ENCODE measurements at regions not wholly inside any gene's neighbourhood (a gene's known extent, or its start where the extent isn't known, plus 50 kb on each side); places are given as distances from the start of the nearest gene placed in this dataset.

DNA sequence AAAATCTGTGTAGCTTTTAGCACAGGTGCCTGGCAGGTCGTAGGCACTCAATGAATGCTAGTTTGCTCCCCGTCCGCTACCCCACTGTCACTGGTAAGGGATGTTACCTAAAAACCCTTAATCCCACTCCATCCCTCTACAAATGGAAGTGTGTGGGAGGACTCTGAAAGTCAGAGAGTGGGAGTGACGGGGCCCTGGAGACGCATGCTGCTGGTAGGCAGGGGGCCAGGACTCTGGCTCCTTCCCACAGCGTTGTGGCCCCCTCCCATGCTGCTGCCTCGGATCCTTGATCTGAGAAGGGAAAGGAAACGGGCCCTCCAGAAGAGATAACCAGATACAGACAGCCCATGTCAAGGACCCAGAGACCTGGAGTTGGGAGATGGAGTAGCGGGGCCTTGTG lies 249.3 kb downstream of the HAUS1 start:
- ChIA-PET POLR2A (no interaction called here), CTCF (interaction anchor here (2.0 kb wide), 1 partner anchor 73 kb away, joined by 4 read pairs; no protein-coding TSS in a partner anchor)
- Histone ChIP-seq H3K4me1 (ENCODE audit: control insufficient read depth, insufficient read depth, low read length) (no peaks in the 10 kb centered on the region), H3K4me3 (ENCODE audit: low read depth, low read length) (no peak overlapping the region), H3K9me3 (ENCODE audit: control insufficient read depth, insufficient read depth, low read depth, low read length) (no peaks in the 10 kb centered on the region), H3K36me3 (ENCODE audit: control insufficient read depth in 2 of 2, insufficient read depth in 1 of 2, low read length in 2 of 2) (no peaks in the 10 kb centered on the region), H3K27ac (ENCODE audit: extremely low read depth, low read depth, low read length) (no peak overlapping the region)
- TF ChIP-seq ZNF366 (tag by site-specific recombination; conservative IDR thresholded peaks at IDR 0.05) (no peak), KLF7 (tag by site-specific recombination; IDR thresholded peaks at IDR 0.05; ENCODE audit: borderline replicate concordance) (no peak), ZNF843 (tag by site-specific recombination; IDR thresholded peaks at IDR 0.05) (no peak), AEBP2 (tag by site-specific recombination; IDR thresholded peaks at IDR 0.05; ENCODE audit: borderline replicate concordance) (no peak), ZFHX2 (tag by site-specific recombination; conservative IDR thresholded peaks at IDR 0.05) (peak; percentile 71), ZNF600 (tag by site-specific recombination; IDR thresholded peaks at IDR 0.05) (no peak), EGR2 (tag by site-specific recombination; IDR thresholded peaks at IDR 0.05; ENCODE audit: low read depth) (peak; percentile 69; the same call in 1 of the 2 replicates), ZNF610 (tag by site-specific recombination; IDR thresholded peaks at IDR 0.05; ENCODE audit: borderline replicate concordance) (no peak)
- TF ChIP-seq, protein P1, sequence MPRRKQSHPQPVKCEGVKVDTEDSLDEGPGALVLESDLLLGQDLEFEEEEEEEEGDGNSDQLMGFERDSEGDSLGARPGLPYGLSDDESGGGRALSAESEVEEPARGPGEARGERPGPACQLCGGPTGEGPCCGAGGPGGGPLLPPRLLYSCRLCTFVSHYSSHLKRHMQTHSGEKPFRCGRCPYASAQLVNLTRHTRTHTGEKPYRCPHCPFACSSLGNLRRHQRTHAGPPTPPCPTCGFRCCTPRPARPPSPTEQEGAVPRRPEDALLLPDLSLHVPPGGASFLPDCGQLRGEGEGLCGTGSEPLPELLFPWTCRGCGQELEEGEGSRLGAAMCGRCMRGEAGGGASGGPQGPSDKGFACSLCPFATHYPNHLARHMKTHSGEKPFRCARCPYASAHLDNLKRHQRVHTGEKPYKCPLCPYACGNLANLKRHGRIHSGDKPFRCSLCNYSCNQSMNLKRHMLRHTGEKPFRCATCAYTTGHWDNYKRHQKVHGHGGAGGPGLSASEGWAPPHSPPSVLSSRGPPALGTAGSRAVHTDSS (tag by site-specific recombination; IDR thresholded peaks at IDR 0.05): no peak

DNA sequence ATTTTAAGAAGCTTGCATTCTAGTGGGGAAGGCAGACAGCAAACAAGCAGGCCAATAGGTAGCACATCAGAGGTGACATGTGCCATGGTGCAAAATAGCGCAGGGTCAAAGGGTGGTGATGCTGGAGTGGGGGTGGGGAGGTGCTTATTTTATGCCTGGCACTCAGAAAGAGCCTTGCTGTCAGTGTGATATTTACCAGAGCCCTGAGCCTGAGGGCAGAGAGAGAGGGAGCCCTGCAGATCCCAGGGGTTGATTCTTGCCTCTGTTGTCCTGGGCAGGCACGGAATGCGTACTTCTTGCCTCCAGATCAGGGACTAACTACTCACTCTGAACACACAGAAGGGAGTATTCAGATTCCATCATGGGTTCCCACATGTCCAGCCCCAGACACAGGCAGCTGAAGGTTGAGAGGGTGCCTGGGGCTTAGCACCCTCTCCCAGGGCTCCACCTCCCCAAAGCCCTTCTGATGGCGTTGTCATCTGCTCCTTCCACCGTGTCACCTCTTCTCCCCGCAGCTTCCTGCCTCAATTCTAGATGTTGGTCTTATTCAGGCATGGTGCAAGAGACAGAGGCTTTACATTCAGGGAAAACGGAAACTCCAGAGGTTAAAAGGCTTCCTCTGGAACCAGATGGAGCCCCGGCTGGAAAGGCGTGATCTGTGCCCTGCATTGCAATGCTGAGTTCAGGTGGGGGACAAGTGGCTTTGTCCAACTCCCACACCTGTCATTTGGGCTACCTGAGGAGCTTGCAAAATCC lies 252.3 kb downstream of the HAUS1 start:
- H3K9me3 ChIP-seq (ENCODE audit: control insufficient read depth, insufficient read depth, low read depth, low read length): no peaks in the 10 kb centered on the region
- no peaks in the 10 kb centered on the region for H3K4me1 ChIP-seq (ENCODE audit: control insufficient read depth, insufficient read depth, low read length)
- no peak for TF ChIP-seq ZNF549 (tag by site-specific recombination; IDR thresholded peaks at IDR 0.05)
- TF ChIP-seq OSR2 (tag by site-specific recombination; IDR thresholded peaks at IDR 0.05): no peak
- no peak for TF ChIP-seq ZNF670 (tag by site-specific recombination; IDR thresholded peaks at IDR 0.05; ENCODE audit: low read depth)
- no peak for TF ChIP-seq ZNF544 (tag by site-specific recombination; IDR thresholded peaks at IDR 0.05)
- no peak for TF ChIP-seq ZNF280C (tag by site-specific recombination; IDR thresholded peaks at IDR 0.05)
- TF ChIP-seq BCL11A (tag by site-specific recombination; IDR thresholded peaks at IDR 0.05; ENCODE audit: low read depth): no peak
- no peak for TF ChIP-seq ZNF350 (tag by site-specific recombination; IDR thresholded peaks at IDR 0.05)
- TF ChIP-seq ZNF37A (tag by site-specific recombination; IDR thresholded peaks at IDR 0.05): no peak
- TF ChIP-seq, protein P2, sequence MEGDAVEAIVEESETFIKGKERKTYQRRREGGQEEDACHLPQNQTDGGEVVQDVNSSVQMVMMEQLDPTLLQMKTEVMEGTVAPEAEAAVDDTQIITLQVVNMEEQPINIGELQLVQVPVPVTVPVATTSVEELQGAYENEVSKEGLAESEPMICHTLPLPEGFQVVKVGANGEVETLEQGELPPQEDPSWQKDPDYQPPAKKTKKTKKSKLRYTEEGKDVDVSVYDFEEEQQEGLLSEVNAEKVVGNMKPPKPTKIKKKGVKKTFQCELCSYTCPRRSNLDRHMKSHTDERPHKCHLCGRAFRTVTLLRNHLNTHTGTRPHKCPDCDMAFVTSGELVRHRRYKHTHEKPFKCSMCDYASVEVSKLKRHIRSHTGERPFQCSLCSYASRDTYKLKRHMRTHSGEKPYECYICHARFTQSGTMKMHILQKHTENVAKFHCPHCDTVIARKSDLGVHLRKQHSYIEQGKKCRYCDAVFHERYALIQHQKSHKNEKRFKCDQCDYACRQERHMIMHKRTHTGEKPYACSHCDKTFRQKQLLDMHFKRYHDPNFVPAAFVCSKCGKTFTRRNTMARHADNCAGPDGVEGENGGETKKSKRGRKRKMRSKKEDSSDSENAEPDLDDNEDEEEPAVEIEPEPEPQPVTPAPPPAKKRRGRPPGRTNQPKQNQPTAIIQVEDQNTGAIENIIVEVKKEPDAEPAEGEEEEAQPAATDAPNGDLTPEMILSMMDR (tag by site-specific recombination; IDR thresholded peaks at IDR 0.05): no peak
- TF ChIP-seq ZNF23 (tag by site-specific recombination; IDR thresholded peaks at IDR 0.05; ENCODE audit: borderline replicate concordance): no peak
- no peaks in the 10 kb centered on the region for H3K36me3 ChIP-seq (ENCODE audit: control insufficient read depth in 2 of 2, insufficient read depth in 1 of 2, low read length in 2 of 2)
- no peak overlapping the region for H3K27ac ChIP-seq (ENCODE audit: extremely low read depth, low read depth, low read length)
- ChIA-PET CTCF (interaction anchor here (0.8 kb wide), 1 partner anchor 66 kb away, joined by 3 read pairs; no protein-coding TSS in a partner anchor), POLR2A (interaction anchor here (0.6 kb wide), 1 partner anchor 12 kb away, joined by 7 read pairs; no protein-coding TSS in a partner anchor)
- H3K4me3 ChIP-seq (ENCODE audit: low read depth, low read length): no peak overlapping the region
